ENCODE measurements at regions not wholly inside any gene's neighbourhood (a gene's known extent, or its start where the extent isn't known, plus 50 kb on each side); places are given as distances from the start of the nearest gene placed in this dataset.

DNA sequence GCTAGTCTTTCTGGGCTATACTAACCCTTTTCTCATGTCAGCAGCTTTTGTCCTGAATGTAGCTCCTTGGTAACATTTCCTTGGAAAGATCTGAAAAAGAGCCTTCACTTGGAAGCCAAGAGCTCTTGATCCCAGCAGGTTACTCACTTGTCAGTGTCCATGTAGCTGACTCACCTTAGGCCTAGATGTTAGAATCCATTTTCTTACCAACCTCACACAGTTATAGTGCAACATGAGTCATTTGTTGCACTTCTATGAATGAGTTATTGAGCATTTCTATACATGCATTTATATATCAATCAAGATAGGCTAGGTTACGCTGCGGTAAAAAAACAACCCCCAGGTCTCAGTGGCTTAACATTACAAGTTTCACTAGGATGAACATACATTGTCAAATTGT, 106.8 kb upstream of the SLC7A14 start:
- no peak for TF ChIP-seq CTCF (conservative IDR thresholded peaks at IDR 0.05; ENCODE audit: low read length)
- TF ChIP-seq EZH2phosphoT487 (IDR thresholded peaks at IDR 0.05; ENCODE audit: borderline replicate concordance, low read depth, low read length) = no peak

All from OCI-LY7 (cell line).